HepG2 (cell line): ENCODE measurements at regions not wholly inside any gene's neighbourhood (a gene's known extent, or its start where the extent isn't known, plus 50 kb on each side); places are given as distances from the start of the nearest gene placed in this dataset.
A peak's percentile ranks its signal among the peaks of the same experiment; 100 is the strongest.
"Not testable (repeated sequence)": the region's sequence is repeated elsewhere in the genome, so short reads cannot be mapped to it uniquely, and the experiment has no call there.

Experiments
- ATAC-seq: fragments of 200-7000 bp; cut with Tn5 transposase; 3 replicates; pipeline ENCODE4 v1.9.1; 2020; ENCODE audit warnings: mild to moderate bottlenecking, moderate library complexity
- BruUV-seq: library from RNA; stranded (reverse); fragments of 400-500 nt; replicated peaks from 2 replicates; lab custom pipeline; 2021; lab: Mats Ljungman, UMichigan
- CTCF ChIA-PET: fragments of 300-600 bp; formaldehyde crosslinking; extraction: SDS; loops from one replicate; lab custom pipeline; 2021; ENCODE audit warnings: low total read pairs, inconsistent platforms, low intra/inter-chr PET ratio; lab: Yijun Ruan, JAX
- POLR2A ChIA-PET: fragments of 350-600 bp; sonication (Branson Sonifier 250); formaldehyde crosslinking; loops from one replicate; lab custom pipeline; 2020; ENCODE audit warnings: antibody characterized with exemption, inconsistent platforms; lab: Yijun Ruan, JAX
- DNase-seq: peaks from one replicate; pipeline ENCODE4 v3.0.0-alpha.2; 2015; ENCODE audit warnings: low spot score
- FAIRE-seq: peaks from 3 replicates; lab custom pipeline; 2011; peaks lifted over from hg19 to GRCh38; lab: Jason Lieb, UNC
- H2AFZ ChIP-seq: one replicate; pipeline ENCODE4 v1.6.1; 2011; ENCODE audit warnings: low read length, inconsistent platforms
- H3K27ac ChIP-seq: fragments of 300-600 bp; 3 replicates; pipeline ENCODE4 v1.8.0; 2011; ENCODE audit warnings: mixed run types, mild to moderate bottlenecking, mixed read lengths, low read length, inconsistent platforms; ENCODE audit not compliant: insufficient read depth; ENCODE audit errors: extremely low read length
- H3K27me3 ChIP-seq, 2 experiments: fragments of 200-600 bp in 1 of 2; 2 replicates in 1 of 2; 3 replicates in 1 of 2; pipeline versions ENCODE4 v1.6.0 to v1.8.0; 2011; ENCODE audit warnings: low read length in 2 of 2, mild to moderate bottlenecking in 2 of 2, moderate library complexity in 2 of 2, inconsistent platforms in 1 of 2; ENCODE audit not compliant: insufficient read depth in 2 of 2, control insufficient read depth in 1 of 2
- H3K36me3 ChIP-seq, 2 experiments: fragments of 200-600 bp in 1 of 2; replicated peaks in 1 of 2; 2 replicates in 1 of 2; 3 replicates in 1 of 2; pipeline versions ENCODE4 v1.5.1 to v1.8.0; 2011; ENCODE audit warnings: low read length in 2 of 2, inconsistent platforms in 1 of 2; ENCODE audit not compliant: insufficient read depth in 2 of 2, control insufficient read depth in 1 of 2
- H3K4me1 ChIP-seq: 2 replicates; pipeline ENCODE4 v1.5.1; 2012; ENCODE audit warnings: low read length, inconsistent platforms; ENCODE audit not compliant: insufficient read depth
- H3K4me2 ChIP-seq: 2 replicates; pipeline ENCODE4 v1.6.0; 2011; ENCODE audit warnings: low read depth, low read length, inconsistent platforms
- H3K4me3 ChIP-seq, 3 experiments: fragments of 200-600 bp in 1 of 3; sonication (generic), shearing (Covaris generic) in 1 of 3; replicated peaks in 1 of 3; 2 replicates each; pipeline ENCODE4 v1.5.1; 2011 to 2016; ENCODE audit warnings: low read length in 3 of 3, inconsistent platforms in 2 of 3, low read depth in 2 of 3, mild to moderate bottlenecking in 2 of 3, control low read depth in 1 of 3, mixed read lengths in 1 of 3; ENCODE audit not compliant: insufficient read depth in 1 of 3
- H3K79me2 ChIP-seq: one replicate; pipeline ENCODE4 v1.6.1; 2011; ENCODE audit warnings: low read length, inconsistent platforms; ENCODE audit not compliant: insufficient read depth
- H3K9ac ChIP-seq: 2 replicates; pipeline ENCODE4 v1.6.0; 2011; ENCODE audit warnings: mild to moderate bottlenecking, low read depth, low read length, inconsistent platforms; ENCODE audit not compliant: insufficient read depth
- H3K9me3 ChIP-seq: 2 replicates; pipeline ENCODE4 v1.5.1; 2012; ENCODE audit warnings: mild to moderate bottlenecking, low read length
- H4K20me1 ChIP-seq: 2 replicates; pipeline ENCODE4 v1.6.0; 2011; ENCODE audit warnings: inconsistent platforms, mild to moderate bottlenecking, low read length, moderate library complexity; ENCODE audit not compliant: insufficient read depth
- CBX5 ChIP-seq: sonication (generic); formaldehyde crosslinking; IDR thresholded peaks from 2 replicates; pipeline ENCODE4 v1.4.0; 2020; ENCODE audit warnings: missing genetic modification reagents, borderline replicate concordance
- HNF1A ChIP-seq, 2 experiments: sonication (generic) in 1 of 2; formaldehyde crosslinking in 1 of 2; IDR thresholded peaks; 2 replicates each; pipeline versions ENCODE4 v1.4.0 to v1.6.1; 2016 to 2020; ENCODE audit warnings: borderline replicate concordance in 1 of 2, low read depth in 1 of 2, mild to moderate bottlenecking in 1 of 2, missing genetic modification reagents in 1 of 2
- MAFF ChIP-seq: IDR thresholded peaks from 2 replicates; pipeline ENCODE4 v1.6.1; 2011; ENCODE audit warnings: low read depth, low read length, improper control_type of control experiment
- MAFK ChIP-seq, 2 experiments: IDR thresholded peaks in 1 of 2; conservative IDR thresholded peaks in 1 of 2; 2 replicates each; pipeline ENCODE4 v1.6.1; 2011; ENCODE audit warnings: improper control_type of control experiment in 2 of 2, low read length in 2 of 2
- ZNF121 ChIP-seq: sonication (generic); formaldehyde crosslinking; IDR thresholded peaks from 2 replicates; pipeline ENCODE4 v1.5.0; 2020; ENCODE audit warnings: mild to moderate bottlenecking, missing genetic modification reagents
- ZNF619 ChIP-seq: sonication (generic); formaldehyde crosslinking; IDR thresholded peaks from 2 replicates; pipeline ENCODE4 v1.4.0; 2020; ENCODE audit warnings: mild to moderate bottlenecking, missing genetic modification reagents
- WGBS: methylation state at CpG from one replicate; pipeline ENCODE4 v1.1.6; 2017; ENCODE audit warnings: low lambda C conversion rate; 5-methylcytosine and 5-hydroxymethylcytosine counted together
- in situ Hi-C: cut with HindIII; loops from 2 replicates; pipeline ENCODE4 v1.10.0; 2017; ENCODE audit warnings: low pct_unique_long_range_greater_than_20kb; ENCODE audit not compliant: extremely low pct_ligation_motif_present
- intact Hi-C: fragments of 100-400 bp; cut with micrococcal nuclease; formaldehyde crosslinking; loops from one replicate; pipeline ENCODE4 v1.10.0; 2022; ENCODE audit not compliant: unreplicated experiment
- TF ChIP-seq, protein P1 (sequence below): sonication (generic); formaldehyde crosslinking; IDR thresholded peaks from 2 replicates; pipeline ENCODE4 v1.5.0; 2020; ENCODE audit warnings: mild to moderate bottlenecking, missing genetic modification reagents

DNA sequence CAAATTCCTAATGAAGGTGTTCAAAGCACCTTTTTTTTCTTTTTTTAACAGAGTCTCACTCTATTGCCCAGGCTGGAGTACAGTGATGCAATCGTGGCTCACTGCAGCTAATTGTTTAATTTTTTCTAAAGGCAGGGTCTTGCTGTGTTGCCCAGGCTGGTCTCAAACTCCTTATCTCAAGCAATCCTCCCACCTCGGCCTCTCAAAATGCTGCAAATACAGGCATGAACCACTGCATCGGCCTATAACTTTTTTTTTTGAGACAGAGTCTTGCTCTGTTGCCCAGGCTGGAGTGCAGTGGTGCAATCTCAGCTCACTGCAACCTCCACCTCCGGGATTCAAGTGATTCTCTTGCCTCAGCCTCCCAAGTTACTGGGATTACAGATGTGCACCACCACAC, 113.9 kb upstream of the CXADR start:
- not testable (repeated sequence) for FAIRE-seq, BruUV-seq

DNA sequence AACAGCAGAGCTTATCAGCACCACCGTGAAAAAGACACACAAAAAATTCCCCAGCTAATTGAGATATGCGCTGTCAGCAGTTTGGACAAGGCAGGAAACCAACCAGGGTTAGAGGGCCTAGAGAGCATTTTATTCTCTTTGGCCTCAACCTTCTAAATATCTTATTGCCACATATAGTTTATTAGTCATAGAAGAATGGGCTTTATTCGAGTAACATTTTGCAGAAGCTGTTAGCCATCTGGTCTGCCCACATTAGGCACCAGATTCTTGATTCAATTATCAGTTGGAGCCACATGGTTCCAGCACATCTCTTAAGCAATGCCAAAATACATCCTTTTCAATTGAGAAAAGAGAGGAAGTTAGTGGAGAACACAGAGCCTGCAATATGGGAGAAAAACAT, 109.9 kb upstream of the CXADR start:
- TF ChIP-seq HNF1A (IDR thresholded peaks at IDR 0.05; ENCODE audit: low read depth) (no peak), HNF1A (CRISPR knock-in tag; IDR thresholded peaks at IDR 0.05; ENCODE audit: borderline replicate concordance) (no peak), CBX5 (CRISPR knock-in tag) (no peak), MAFK (conservative IDR thresholded peaks at IDR 0.05 in 1 of 2, IDR thresholded peaks at IDR 0.05 in 1 of 2; ENCODE audit: low read length in 2 of 2) (peak; percentile 29 to 68; a peak in 2 of 4 replicates), MAFF (peak; percentile 48; the same call in 1 of the 2 replicates), ZNF619 (CRISPR knock-in tag) (no peak)
- TF ChIP-seq, all 625 proteins: peak for 2
- no peaks in the 10 kb centered on the region for H4K20me1 ChIP-seq
- H3K4me1 ChIP-seq: no peaks in the 10 kb centered on the region
- ChIA-PET POLR2A (no interaction called here), CTCF (no interaction called here)
- H3K27me3 ChIP-seq: no peaks in the 10 kb centered on the region; a peak in 1 of 5 replicates
- no TSS peak for BruUV-seq
- no peaks in the 10 kb centered on the region for H3K9me3 ChIP-seq
- intact Hi-C loops: no loop called here
- ATAC-seq: no peak
- no peak overlapping the region for H3K9ac ChIP-seq
- no peak overlapping the region for H2AFZ ChIP-seq
- H3K36me3 ChIP-seq: no peaks in the 10 kb centered on the region
- no peak overlapping the region for H3K4me2 ChIP-seq
- H3K4me3 ChIP-seq: no peak overlapping the region
- in situ Hi-C loops: no loop called here
- FAIRE-seq: no peak
- WGBS: 42% methylated on average over 3 of the region's 3 CpGs
- no peak for DNase-seq
- H3K79me2 ChIP-seq: no peaks in the 10 kb centered on the region
- H3K27ac ChIP-seq: no peak overlapping the region

More for the DNA sequence above, 113.9 kb upstream of the CXADR start:
- ATAC-seq, H3K79me2 ChIP-seq, H3K9ac ChIP-seq, H3K9me3 ChIP-seq, CTCF ChIA-PET, H3K27me3 ChIP-seq, H2AFZ ChIP-seq, H3K36me3 ChIP-seq, intact Hi-C loops, H3K4me2 ChIP-seq, H3K27ac ChIP-seq, H3K4me1 ChIP-seq, H4K20me1 ChIP-seq, DNase-seq, H3K4me3 ChIP-seq: not testable (repeated sequence)
- POLR2A ChIA-PET: interaction anchor here (1.0 kb wide), 1 partner anchor 55 kb away, joined by 3 read pairs; no protein-coding TSS in a partner anchor
- TF ChIP-seq, protein P1, sequence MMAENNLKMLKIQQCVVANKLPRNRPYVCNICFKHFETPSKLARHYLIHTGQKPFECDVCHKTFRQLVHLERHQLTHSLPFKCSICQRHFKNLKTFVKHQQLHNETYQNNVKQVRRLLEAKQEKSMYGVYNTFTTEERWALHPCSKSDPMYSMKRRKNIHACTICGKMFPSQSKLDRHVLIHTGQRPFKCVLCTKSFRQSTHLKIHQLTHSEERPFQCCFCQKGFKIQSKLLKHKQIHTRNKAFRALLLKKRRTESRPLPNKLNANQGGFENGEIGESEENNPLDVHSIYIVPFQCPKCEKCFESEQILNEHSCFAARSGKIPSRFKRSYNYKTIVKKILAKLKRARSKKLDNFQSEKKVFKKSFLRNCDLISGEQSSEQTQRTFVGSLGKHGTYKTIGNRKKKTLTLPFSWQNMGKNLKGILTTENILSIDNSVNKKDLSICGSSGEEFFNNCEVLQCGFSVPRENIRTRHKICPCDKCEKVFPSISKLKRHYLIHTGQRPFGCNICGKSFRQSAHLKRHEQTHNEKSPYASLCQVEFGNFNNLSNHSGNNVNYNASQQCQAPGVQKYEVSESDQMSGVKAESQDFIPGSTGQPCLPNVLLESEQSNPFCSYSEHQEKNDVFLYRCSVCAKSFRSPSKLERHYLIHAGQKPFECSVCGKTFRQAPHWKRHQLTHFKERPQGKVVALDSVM (CRISPR knock-in tag): 0 out of 2 replicates have a peak, but pooled peaks have one; percentile 19
- peak; percentile 80; the same call in 1 of the 2 replicates for TF ChIP-seq ZNF121
- in situ Hi-C loops: loop anchor here (10.0 kb wide), 1 partner anchor 156 kb away; no protein-coding TSS in a partner anchor
- WGBS: 33% methylated on average over 4 of the region's 4 CpGs
